ENCODE measurements at regions not wholly inside any gene's neighbourhood (a gene's known extent, or its start where the extent isn't known, plus 50 kb on each side); places are given as distances from the start of the nearest gene placed in this dataset.

DNA sequence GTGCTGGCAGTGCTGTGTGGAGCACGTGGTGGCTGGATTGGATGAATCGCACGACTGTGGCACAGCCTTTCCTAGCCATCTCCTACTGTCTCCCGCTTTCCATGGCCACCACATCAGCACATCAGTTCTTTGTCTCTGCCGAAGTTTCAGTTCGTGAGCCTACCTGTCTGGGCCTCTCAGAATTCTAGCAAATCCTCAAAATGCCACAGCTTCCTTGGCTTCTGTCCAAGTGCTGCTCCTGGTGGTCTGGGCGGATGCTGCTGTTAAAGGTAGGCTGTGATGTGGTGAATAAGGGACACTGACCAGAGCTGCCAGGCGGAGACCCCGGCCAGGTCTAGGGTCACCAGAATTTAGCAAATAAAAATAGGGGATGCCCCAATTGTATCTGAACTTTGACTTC is 237.4 kb downstream of the LPIN1 start:
- 0 out of 2 replicates have a peak, but pooled peaks cover 3% of the 10 kb centered on the region for H3K9me3 ChIP-seq (ENCODE audit: control insufficient read depth, insufficient read depth, low read length)

GRCh38 chr2:11984316-11985158 is 238.1 kb downstream of the LPIN1 start:
- H3K4me1 ChIP-seq (ENCODE audit: insufficient read depth, low read length), result peaks cover 9% of the 10 kb centered on the region; the same call in 1 of the 2 replicates
- 0 out of 2 replicates have a peak, but pooled peaks cover 3% of the 10 kb centered on the region for H3K9me3 ChIP-seq (ENCODE audit: control insufficient read depth, insufficient read depth, low read length)
- no peaks in the 10 kb centered on the region for H3K36me3 ChIP-seq (ENCODE audit: insufficient read depth, low read length)
- H3K9ac ChIP-seq (ENCODE audit: low read depth, low read length), result no peak overlapping the region

More for the DNA sequence above, 237.4 kb downstream of the LPIN1 start:
- Histone ChIP-seq H3K4me1 (ENCODE audit: insufficient read depth, low read length) (peaks cover 14% of the 10 kb centered on the region; the same call in 1 of the 2 replicates), H3K9ac (ENCODE audit: low read depth, low read length) (no peak overlapping the region), H3K36me3 (ENCODE audit: insufficient read depth, low read length) (no peaks in the 10 kb centered on the region)

DNA sequence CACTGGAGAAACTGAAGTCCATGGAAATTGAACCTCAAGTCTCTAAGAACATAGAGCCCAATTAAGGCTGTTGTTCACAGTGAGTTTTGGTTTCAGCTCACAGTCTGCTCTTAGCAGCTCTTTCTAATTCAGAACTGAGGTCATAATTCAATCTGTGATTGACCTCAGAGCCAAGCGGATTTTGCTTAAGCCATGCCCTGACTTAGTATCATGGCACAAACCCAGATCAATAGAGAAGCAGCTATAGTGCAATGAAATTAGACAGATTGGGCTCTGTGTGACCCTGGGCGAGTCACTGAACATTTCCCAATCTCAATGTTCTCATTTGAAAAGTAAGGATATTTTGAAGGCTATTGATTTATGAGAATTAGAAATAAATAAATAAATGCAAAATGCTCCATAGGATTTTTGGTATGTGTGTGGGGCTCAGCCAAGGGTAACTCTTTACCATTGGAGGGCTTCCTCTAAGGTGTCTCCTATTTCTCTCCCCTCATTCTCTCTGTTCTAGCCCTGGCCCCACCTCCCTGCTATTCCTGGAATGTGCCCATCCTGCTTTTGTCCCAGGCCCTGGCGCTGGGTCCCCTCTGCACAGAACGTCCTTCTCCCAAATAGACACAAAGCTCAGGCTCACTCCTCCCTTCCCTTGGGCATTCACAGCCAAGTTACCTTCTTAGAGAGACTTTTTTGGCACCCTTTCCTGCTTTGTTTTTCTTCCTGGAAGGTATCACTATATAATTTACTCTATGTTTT is 239.6 kb downstream of the LPIN1 start:
- 0 out of 2 replicates have a peak, but pooled peaks cover 6% of the 10 kb centered on the region for H3K4me1 ChIP-seq (ENCODE audit: insufficient read depth, low read length)
- no peak overlapping the region for H3K9ac ChIP-seq (ENCODE audit: low read depth, low read length)
- H3K9me3 ChIP-seq (ENCODE audit: control insufficient read depth, insufficient read depth, low read length), result 0 out of 2 replicates have a peak, but pooled peaks cover 3% of the 10 kb centered on the region
- H3K36me3 ChIP-seq (ENCODE audit: insufficient read depth, low read length), result no peaks in the 10 kb centered on the region

- Histone ChIP-seq H3K36me3 (ENCODE audit: insufficient read depth, low read length) (no peaks in the 10 kb centered on the region), H3K4me1 (ENCODE audit: insufficient read depth, low read length) (0 out of 2 replicates have a peak, but pooled peaks cover 6% of the 10 kb centered on the region), H3K9me3 (ENCODE audit: control insufficient read depth, insufficient read depth, low read length) (0 out of 2 replicates have a peak, but pooled peaks cover 3% of the 10 kb centered on the region), H3K9ac (ENCODE audit: low read depth, low read length) (no peak overlapping the region)
Measured at GRCh38 chr2:11987151-11987550, 240.7 kb downstream of the LPIN1 start.

GRCh38 chr2:11988691-11989353 is 242.4 kb downstream of the LPIN1 start:
- no peak overlapping the region for H3K9ac ChIP-seq (ENCODE audit: low read depth, low read length)
- H3K36me3 ChIP-seq (ENCODE audit: insufficient read depth, low read length), result no peaks in the 10 kb centered on the region
- H3K4me1 ChIP-seq (ENCODE audit: insufficient read depth, low read length), result 0 out of 2 replicates have a peak, but pooled peaks cover 6% of the 10 kb centered on the region
- H3K9me3 ChIP-seq (ENCODE audit: control insufficient read depth, insufficient read depth, low read length), result 0 out of 2 replicates have a peak, but pooled peaks cover 3% of the 10 kb centered on the region

GRCh38 chr2:11989354-11989703 is 242.9 kb downstream of the LPIN1 start:
- Histone ChIP-seq H3K4me1 (ENCODE audit: insufficient read depth, low read length) (0 out of 2 replicates have a peak, but pooled peaks cover 6% of the 10 kb centered on the region), H3K36me3 (ENCODE audit: insufficient read depth, low read length) (no peaks in the 10 kb centered on the region), H3K9ac (ENCODE audit: low read depth, low read length) (no peak overlapping the region), H3K9me3 (ENCODE audit: control insufficient read depth, insufficient read depth, low read length) (0 out of 2 replicates have a peak, but pooled peaks cover 4% of the 10 kb centered on the region)

GRCh38 chr2:11990576-11990975 is 244.1 kb downstream of the LPIN1 start:
- Histone ChIP-seq H3K9ac (ENCODE audit: low read depth, low read length) (no peak overlapping the region), H3K36me3 (ENCODE audit: insufficient read depth, low read length) (no peaks in the 10 kb centered on the region), H3K4me1 (ENCODE audit: insufficient read depth, low read length) (0 out of 2 replicates have a peak, but pooled peaks cover 6% of the 10 kb centered on the region), H3K9me3 (ENCODE audit: control insufficient read depth, insufficient read depth, low read length) (peaks cover 9% of the 10 kb centered on the region; the same call in 1 of the 2 replicates)

- Histone ChIP-seq H3K9me3 (ENCODE audit: control insufficient read depth, insufficient read depth, low read length) (peaks cover 8% of the 10 kb centered on the region; the same call in 1 of the 2 replicates), H3K4me1 (ENCODE audit: insufficient read depth, low read length) (0 out of 2 replicates have a peak, but pooled peaks cover 2% of the 10 kb centered on the region), H3K9ac (ENCODE audit: low read depth, low read length) (no peak overlapping the region), H3K36me3 (ENCODE audit: insufficient read depth, low read length) (no peaks in the 10 kb centered on the region)
Measured at GRCh38 chr2:11993749-11994148, 247.3 kb downstream of the LPIN1 start.

- Histone ChIP-seq H3K9me3 (ENCODE audit: control insufficient read depth, insufficient read depth, low read length) (peaks cover 8% of the 10 kb centered on the region; the same call in 1 of the 2 replicates), H3K36me3 (ENCODE audit: insufficient read depth, low read length) (no peaks in the 10 kb centered on the region), H3K9ac (ENCODE audit: low read depth, low read length) (no peak overlapping the region), H3K4me1 (ENCODE audit: insufficient read depth, low read length) (no peaks in the 10 kb centered on the region)
Measured at GRCh38 chr2:11995456-11995855, 249.0 kb downstream of the LPIN1 start.

GRCh38 chr2:11996618-11997017 is 250.2 kb downstream of the LPIN1 start:
- H3K4me1 ChIP-seq (ENCODE audit: insufficient read depth, low read length), result no peaks in the 10 kb centered on the region

GRCh38 chr2:11997142-11997541 is 250.7 kb downstream of the LPIN1 start:
- Histone ChIP-seq H3K9ac (ENCODE audit: low read depth, low read length) (no peak overlapping the region), H3K36me3 (ENCODE audit: insufficient read depth, low read length) (no peaks in the 10 kb centered on the region), H3K9me3 (ENCODE audit: control insufficient read depth, insufficient read depth, low read length) (peaks cover 8% of the 10 kb centered on the region; the same call in 1 of the 2 replicates)

More at GRCh38 chr2:11996618-11997017, 250.2 kb downstream of the LPIN1 start:
- no peaks in the 10 kb centered on the region for H3K36me3 ChIP-seq (ENCODE audit: insufficient read depth, low read length)
- H3K9me3 ChIP-seq (ENCODE audit: control insufficient read depth, insufficient read depth, low read length), result peaks cover 8% of the 10 kb centered on the region; the same call in 1 of the 2 replicates
- H3K9ac ChIP-seq (ENCODE audit: low read depth, low read length), result no peak overlapping the region

GRCh38 chr2:11998218-11998617 is 251.8 kb downstream of the LPIN1 start:
- H3K9me3 ChIP-seq (ENCODE audit: control insufficient read depth, insufficient read depth, low read length), result peaks cover 8% of the 10 kb centered on the region; the same call in 1 of the 2 replicates
- no peaks in the 10 kb centered on the region for H3K36me3 ChIP-seq (ENCODE audit: insufficient read depth, low read length)
- H3K4me1 ChIP-seq (ENCODE audit: insufficient read depth, low read length), result no peaks in the 10 kb centered on the region
- H3K9ac ChIP-seq (ENCODE audit: low read depth, low read length), result no peak overlapping the region

More at GRCh38 chr2:11997142-11997541, 250.7 kb downstream of the LPIN1 start:
- H3K4me1 ChIP-seq (ENCODE audit: insufficient read depth, low read length), result no peaks in the 10 kb centered on the region

DNA sequence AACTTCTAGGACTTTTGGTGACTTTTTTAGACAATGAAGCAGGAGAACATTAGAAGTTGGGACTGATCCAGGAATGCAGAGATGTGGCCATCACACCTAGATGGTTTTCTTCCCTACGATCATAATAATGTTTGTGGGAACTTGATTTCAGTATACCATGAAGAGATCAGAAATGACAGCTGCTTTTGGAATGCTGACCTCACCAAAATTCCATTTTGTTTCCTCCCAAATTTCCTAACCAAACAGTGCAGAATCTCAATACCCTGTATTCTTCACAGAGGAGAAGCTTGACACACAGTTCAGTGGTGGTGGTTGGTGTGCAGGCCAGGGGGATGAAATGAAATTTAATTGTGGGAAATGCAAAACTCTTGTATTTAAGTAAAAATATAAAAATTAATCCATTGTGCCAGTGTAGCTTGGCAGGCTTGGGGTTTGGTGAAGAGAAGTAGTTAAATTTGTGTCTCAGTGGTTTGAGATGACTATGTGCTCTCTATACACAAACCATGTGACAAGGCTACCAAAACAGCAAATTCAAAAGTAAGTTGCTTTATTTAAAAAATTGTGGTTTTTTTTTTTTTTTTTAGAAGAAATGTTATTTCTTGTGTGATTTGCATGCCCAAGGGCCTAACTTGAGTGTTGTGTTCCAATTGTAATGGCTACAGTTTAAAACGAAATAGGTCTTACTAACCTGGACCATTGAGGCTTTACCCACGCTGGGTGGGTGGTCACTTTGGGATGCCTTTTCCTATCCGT is 252.4 kb downstream of the LPIN1 start:
- Histone ChIP-seq H3K9me3 (ENCODE audit: control insufficient read depth, insufficient read depth, low read length) (peaks cover 8% of the 10 kb centered on the region; the same call in 1 of the 2 replicates), H3K9ac (ENCODE audit: low read depth, low read length) (no peak overlapping the region), H3K4me1 (ENCODE audit: insufficient read depth, low read length) (no peaks in the 10 kb centered on the region), H3K36me3 (ENCODE audit: insufficient read depth, low read length) (no peaks in the 10 kb centered on the region)
